Hepatic stellate cell (primary cell): ENCODE measurements at regions not wholly inside any gene's neighbourhood (a gene's known extent, or its start where the extent isn't known, plus 50 kb on each side); places are given as distances from the start of the nearest gene placed in this dataset.
A peak's percentile ranks its signal among the peaks of the same experiment; 100 is the strongest.

Source experiments
- DNase-seq: peaks from one replicate; pipeline ENCODE4 v3.0.0; 2011; ENCODE audit warnings: low spot score

GRCh38 chr2:217623281-217623912, 379.4 kb downstream of the TNS1 start:
- DNase-seq, result no peak

- peak; percentile 69 for DNase-seq
Measured at GRCh38 chr2:217622205-217623060, 380.4 kb downstream of the TNS1 start.

DNA sequence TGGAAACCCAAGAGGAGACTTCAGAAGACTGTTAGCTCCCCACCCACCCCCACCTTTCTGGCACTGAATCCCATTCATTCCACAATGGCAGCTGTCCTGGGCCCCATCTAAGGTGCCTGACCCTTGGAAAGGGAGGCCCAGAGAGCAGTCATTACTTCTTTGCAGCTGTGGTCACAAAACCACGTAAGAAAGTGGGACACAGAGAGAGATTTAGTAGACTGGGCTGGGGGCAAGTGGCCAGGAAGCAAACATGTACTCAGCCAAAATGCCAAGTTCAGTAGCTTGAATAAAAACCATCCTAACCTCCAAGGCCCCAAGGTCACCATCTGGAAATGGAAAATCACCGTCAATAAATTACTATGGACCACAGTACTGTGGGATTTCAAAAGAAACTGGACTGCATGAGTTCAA, 381.4 kb downstream of the TNS1 start:
- no peak for DNase-seq

DNA sequence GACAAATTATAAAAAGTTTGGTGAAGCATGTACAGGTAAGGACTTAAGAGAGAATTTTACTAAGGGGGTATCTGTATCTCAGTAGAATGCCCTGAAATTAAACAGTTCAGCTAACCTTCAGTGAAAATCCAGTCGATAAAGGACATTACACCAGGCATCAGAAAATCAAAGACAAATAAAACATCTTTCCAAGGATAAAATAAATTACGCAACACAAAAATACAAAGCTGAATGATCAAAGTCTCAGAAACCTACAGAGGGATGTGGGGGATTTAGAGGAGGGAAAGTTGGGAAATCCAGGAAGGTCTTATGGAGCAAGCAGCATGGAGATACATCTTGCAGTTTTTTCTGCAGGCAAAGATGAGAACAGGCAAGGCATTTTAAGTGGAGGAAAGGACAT, 384.1 kb downstream of the TNS1 start:
- no peak for DNase-seq

- DNase-seq, result no peak
Measured at GRCh38 chr2:217617616-217618022, 385.2 kb downstream of the TNS1 start.

DNA sequence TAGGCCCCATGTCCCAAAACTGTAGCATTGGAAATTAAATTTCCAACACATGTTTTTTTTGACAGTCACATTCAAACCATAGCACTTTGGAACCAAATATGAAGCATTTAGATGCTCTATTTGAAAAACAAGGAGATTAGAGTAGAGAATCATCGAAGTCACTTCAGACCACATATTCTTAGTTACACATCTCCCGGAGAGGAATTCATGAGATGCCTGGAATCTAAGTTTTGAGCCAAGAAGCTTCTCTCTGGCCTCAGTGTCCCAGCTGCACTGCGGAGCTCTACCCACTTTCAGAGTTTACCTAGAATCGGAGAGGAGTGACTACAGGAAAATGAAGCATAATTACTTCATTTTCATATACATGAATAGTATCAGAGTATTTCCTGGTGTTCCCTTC, 385.9 kb downstream of the TNS1 start:
- no peak for DNase-seq

GRCh38 chr2:217615171-217615570, 387.6 kb downstream of the TNS1 start:
- DNase-seq, result no peak

GRCh38 chr2:217614498-217614897, 388.3 kb downstream of the TNS1 start:
- no peak for DNase-seq

- no peak for DNase-seq
Measured at GRCh38 chr2:217614096-217614495, 388.7 kb downstream of the TNS1 start.

- no peak for DNase-seq
Measured at GRCh38 chr2:217612920-217613319, 389.9 kb downstream of the TNS1 start.

GRCh38 chr2:217612211-217612610, 390.6 kb downstream of the TNS1 start:
- no peak for DNase-seq

DNA sequence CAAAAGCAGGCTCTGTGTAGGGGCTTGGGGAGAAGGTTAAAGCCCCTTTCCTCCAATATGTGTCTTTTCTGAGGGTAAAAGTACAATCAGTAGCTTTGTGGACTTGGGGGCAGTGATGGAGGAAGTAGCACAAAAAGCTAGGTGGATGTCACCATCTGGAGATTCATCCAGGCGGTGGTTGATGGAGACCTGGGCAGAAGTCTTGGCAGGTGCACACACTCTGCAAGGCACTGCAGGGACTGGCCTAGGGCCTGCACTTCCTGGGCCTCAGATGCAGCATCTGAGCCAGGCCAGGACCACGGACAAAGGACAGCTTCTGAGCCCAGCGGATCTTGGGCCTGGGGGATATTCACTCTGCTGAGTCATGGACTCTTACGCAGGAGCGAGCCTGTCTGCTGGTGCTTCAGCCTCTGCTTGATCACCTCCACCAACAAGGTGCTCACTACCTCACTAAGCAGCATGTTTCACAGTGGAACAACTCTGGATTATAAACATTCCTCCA, 391.1 kb downstream of the TNS1 start:
- no peak for DNase-seq

GRCh38 chr2:217611056-217611455, 391.7 kb downstream of the TNS1 start:
- no peak for DNase-seq

DNA sequence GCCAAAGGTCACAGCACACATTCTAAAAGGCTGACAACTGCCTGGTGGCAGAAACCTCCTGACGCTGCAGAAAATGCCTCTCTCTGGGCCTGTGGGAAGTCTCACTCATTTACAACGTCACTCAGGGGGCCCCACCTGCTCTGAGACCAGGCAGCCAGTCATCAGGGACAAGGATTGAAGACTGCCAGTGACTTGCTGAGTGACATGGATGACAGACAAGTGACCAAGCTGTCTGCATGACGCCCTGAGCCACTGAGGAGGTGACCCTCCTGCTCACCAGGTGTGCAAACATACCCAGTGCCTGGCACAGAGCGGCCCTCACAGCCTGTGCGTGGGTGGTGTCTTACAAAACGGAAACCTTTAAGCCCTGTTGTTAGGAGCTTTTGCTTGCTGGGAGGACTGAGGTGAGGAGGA, 392.4 kb downstream of the TNS1 start:
- no peak for DNase-seq

DNA sequence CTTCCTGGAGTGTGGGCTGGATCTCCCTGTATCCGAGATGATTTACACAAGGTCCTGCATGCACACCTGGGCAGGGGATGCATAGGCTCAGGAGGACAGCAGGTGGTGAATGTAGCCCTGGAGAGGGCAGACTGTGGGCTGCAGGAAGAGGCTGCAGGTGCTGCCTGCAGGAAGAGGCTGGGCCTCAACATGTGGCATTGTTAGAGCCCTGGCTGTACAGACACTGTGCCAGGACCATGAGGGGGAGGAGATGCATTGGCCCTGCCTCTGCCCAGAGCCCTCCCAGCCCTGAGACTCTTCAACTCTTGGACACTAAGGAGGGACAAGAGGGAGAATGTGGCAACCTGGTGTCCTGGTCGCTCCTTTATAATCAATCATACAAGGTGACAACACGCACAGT, 392.8 kb downstream of the TNS1 start:
- DNase-seq, result no peak

GRCh38 chr2:217606296-217606695, 396.5 kb downstream of the TNS1 start:
- DNase-seq, result no peak

DNA sequence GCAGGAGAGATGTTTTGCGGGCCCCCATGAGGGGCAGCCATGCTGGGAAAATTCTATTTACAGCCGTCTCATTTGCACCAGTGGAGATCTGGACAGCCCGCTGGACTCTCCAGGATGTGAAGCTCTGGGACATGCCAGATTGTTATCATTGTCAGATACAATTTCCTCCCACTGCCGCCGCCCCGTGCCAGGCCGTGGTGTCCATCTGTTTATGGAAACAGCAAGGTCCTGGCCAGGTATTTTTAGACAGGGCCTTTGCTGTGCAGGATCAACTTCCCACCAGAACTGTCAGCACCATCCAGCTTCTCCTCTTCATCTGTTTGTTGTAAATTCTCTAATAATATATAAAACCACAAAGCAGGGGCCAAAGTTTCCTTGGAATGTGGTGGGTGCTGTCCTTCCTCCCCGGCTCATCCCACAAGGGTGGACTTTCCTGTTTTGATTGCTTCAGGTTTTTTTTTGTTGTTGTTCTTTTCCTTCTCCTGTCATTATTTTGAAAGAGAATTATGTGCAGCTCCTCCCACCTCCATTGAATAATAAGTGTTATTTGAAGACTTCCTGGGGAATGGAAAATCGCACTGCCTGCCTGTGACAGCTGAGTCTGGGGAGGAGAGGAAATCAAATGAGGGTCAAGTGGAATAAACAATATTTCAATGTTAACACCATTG, 398.1 kb downstream of the TNS1 start:
- DNase-seq, result no peak

- no peak for DNase-seq
Measured at GRCh38 chr2:217601601-217602000, 401.2 kb downstream of the TNS1 start.

GRCh38 chr2:217599906-217600305, 402.9 kb downstream of the TNS1 start:
- DNase-seq, result no peak

- DNase-seq, result no peak
Measured at GRCh38 chr2:217597681-217598080, 405.1 kb downstream of the TNS1 start.

DNA sequence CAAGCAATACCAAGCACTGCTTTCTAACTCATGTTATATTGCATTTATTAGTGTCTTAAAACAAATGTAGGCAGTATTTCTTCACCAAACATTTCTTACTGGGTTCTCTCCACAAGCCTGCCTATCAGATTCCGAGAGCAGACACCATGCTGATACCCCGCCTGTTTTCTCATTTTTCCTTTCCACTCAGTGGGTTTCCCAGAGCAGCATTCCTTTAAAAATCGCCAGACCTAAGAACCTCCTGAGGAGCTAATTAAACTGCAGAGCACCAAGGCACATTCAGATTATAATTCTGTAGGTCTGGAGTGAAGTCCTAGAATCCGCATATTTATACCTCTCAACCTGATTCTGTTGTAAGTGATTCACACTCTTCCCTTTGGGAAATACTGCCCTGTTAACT, 405.6 kb downstream of the TNS1 start:
- no peak for DNase-seq

DNA sequence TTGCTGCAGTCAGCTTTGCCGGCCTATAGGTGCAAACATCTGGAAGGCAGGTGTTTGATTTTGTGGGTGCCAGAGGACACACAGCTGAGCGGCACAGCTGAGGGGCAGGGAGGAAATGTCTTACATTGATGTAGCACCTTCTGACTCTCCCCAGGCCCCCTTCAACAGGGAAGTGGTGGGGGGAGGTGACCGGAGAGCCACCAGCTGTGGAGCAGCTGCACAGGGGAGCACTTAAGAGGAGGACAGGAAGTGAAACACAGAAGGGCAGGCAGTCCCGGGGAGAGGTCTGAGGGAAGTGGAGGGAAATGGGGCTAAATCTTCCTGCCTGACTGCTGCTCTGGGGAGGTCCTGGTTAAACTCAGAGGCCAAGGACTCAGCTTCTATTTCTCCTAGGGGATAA, 409.1 kb downstream of the TNS1 start:
- DNase-seq, result no peak

- no peak for DNase-seq
Measured at GRCh38 chr2:217588266-217588665, 414.5 kb downstream of the TNS1 start.
